LNCaP clone FGC (cell line): ENCODE measurements at regions not wholly inside any gene's neighbourhood (a gene's known extent, or its start where the extent isn't known, plus 50 kb on each side); places are given as distances from the start of the nearest gene placed in this dataset.

Experiments used
- DNase-seq: peaks from one replicate; pipeline ENCODE4 v3.0.0-alpha.2; 2011; ENCODE audit warnings: low read depth
- H3K4me3 ChIP-seq: 2 replicates; pipeline ENCODE4 v1.5.1; 2011; ENCODE audit warnings: mild to moderate bottlenecking, low read depth, low read length, control low read depth
- TF ChIP-seq, protein P1 (sequence below): IDR thresholded peaks from 2 replicates; pipeline ENCODE4 v1.5.1; 2012; ENCODE audit warnings: mild to moderate bottlenecking; ENCODE audit not compliant: control insufficient read depth, insufficient read depth; ENCODE audit errors: extremely low read depth

GRCh38 chr20:24379484-24379927 is 89.9 kb upstream of the SYNDIG1 start:
- TF ChIP-seq, protein P1, sequence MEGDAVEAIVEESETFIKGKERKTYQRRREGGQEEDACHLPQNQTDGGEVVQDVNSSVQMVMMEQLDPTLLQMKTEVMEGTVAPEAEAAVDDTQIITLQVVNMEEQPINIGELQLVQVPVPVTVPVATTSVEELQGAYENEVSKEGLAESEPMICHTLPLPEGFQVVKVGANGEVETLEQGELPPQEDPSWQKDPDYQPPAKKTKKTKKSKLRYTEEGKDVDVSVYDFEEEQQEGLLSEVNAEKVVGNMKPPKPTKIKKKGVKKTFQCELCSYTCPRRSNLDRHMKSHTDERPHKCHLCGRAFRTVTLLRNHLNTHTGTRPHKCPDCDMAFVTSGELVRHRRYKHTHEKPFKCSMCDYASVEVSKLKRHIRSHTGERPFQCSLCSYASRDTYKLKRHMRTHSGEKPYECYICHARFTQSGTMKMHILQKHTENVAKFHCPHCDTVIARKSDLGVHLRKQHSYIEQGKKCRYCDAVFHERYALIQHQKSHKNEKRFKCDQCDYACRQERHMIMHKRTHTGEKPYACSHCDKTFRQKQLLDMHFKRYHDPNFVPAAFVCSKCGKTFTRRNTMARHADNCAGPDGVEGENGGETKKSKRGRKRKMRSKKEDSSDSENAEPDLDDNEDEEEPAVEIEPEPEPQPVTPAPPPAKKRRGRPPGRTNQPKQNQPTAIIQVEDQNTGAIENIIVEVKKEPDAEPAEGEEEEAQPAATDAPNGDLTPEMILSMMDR: no peak
- H3K4me3 ChIP-seq: no peak overlapping the region
- DNase-seq: no peak

- DNase-seq: no peak
- TF ChIP-seq, protein P1: no peak
- H3K4me3 ChIP-seq: no peak overlapping the region
Measured at GRCh38 chr20:24378661-24379483, 90.6 kb upstream of the SYNDIG1 start.

DNA sequence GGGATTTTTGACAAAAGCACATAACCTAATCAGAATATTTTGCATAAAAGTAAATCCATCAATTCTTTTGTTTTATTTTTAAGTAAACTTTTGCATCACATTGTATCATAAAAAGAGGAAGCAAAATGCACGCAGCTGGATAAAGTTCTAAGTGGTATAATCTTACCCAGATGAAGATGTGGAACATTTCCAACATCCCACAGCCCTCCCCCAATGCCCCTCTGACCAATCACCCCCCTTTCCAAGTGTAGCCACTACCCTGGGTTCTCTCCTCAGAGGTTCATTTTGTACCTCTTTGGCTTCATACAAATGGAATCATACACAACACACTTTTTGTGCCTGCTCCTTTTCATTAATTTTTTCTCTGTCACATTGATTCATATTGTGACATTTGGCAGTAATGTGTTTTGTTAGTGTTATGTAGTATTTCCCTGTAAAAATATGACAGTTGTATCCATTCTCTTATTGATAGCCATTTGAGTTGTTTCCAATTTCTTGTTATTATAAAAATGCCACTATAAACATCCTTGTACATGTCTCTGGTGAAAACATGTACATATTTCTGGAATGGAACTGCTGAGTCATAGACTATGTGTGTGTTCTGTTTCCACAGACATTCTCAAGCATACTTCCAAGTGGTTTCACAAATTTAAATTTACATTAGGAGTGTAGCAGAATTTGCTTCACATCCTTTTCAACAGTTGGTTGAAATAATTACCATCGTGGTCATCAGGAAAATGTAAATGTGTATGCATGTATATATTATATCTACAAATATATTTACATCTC is 92.9 kb upstream of the SYNDIG1 start:
- TF ChIP-seq, protein P1: no peak
- no peak for DNase-seq

GRCh38 chr20:24373372-24373771 is 96.1 kb upstream of the SYNDIG1 start:
- TF ChIP-seq, protein P1: no peak
- H3K4me3 ChIP-seq: no peak overlapping the region
- DNase-seq: no peak

More for the DNA sequence above, 92.9 kb upstream of the SYNDIG1 start:
- H3K4me3 ChIP-seq: no peak overlapping the region

- DNase-seq: no peak
- TF ChIP-seq, protein P1: no peak
- no peak overlapping the region for H3K4me3 ChIP-seq
Measured at GRCh38 chr20:24370911-24371695, 98.3 kb upstream of the SYNDIG1 start.

DNA sequence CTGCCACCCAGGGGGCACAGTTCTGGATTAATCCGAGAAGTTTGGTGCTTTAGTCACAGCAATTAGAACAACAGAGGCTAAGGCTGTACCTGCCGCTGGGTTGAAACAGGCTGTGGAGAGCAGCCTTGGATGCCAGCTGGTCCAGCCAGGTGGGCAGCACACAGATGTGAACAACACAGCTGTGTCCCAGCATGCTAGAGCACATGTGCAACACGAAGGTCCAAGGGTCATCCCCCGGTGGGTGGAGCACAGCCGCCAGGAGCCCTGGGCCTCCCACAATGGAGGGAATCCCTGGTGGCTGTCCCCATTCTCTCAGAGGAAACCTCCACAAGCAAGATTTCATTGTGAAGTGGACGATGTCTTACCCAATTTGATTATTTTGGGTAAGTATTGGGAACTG is 99.2 kb upstream of the SYNDIG1 start:
- TF ChIP-seq, protein P1: no peak
- no peak overlapping the region for H3K4me3 ChIP-seq
- no peak for DNase-seq
